ENCODE measurements at regions not wholly inside any gene's neighbourhood (a gene's known extent, or its start where the extent isn't known, plus 50 kb on each side); places are given as distances from the start of the nearest gene placed in this dataset.

- no peak overlapping the region for H3K27ac ChIP-seq
- TF ChIP-seq CTCF (IDR thresholded peaks at IDR 0.05) (no peak), ZFX (IDR thresholded peaks at IDR 0.05; ENCODE audit: borderline replicate concordance) (no peak)
Observed at GRCh38 chr2:103734911-103735310, 973.1 kb downstream of the TMEM182 start.

- TF ChIP-seq CTCF (IDR thresholded peaks at IDR 0.05) (no peak), ZFX (IDR thresholded peaks at IDR 0.05; ENCODE audit: borderline replicate concordance) (no peak)
- no peak overlapping the region for H3K27ac ChIP-seq
Observed at GRCh38 chr2:103738108-103738507, 976.3 kb downstream of the TMEM182 start.

- H3K27ac ChIP-seq: no peak overlapping the region
Observed at GRCh38 chr2:103738606-103739005, 976.8 kb downstream of the TMEM182 start.

GRCh38 chr2:103739186-103739585 is 977.4 kb downstream of the TMEM182 start:
- H3K27ac ChIP-seq: no peak overlapping the region
- TF ChIP-seq ZFX (IDR thresholded peaks at IDR 0.05; ENCODE audit: borderline replicate concordance) (no peak), CTCF (IDR thresholded peaks at IDR 0.05) (no peak)

More at GRCh38 chr2:103738606-103739005, 976.8 kb downstream of the TMEM182 start:
- no peak for TF ChIP-seq CTCF (IDR thresholded peaks at IDR 0.05)
- TF ChIP-seq ZFX (IDR thresholded peaks at IDR 0.05; ENCODE audit: borderline replicate concordance): no peak

GRCh38 chr2:103739921-103740320 is 978.1 kb downstream of the TMEM182 start:
- no peak overlapping the region for H3K27ac ChIP-seq
- TF ChIP-seq CTCF (IDR thresholded peaks at IDR 0.05): no peak
- no peak for TF ChIP-seq ZFX (IDR thresholded peaks at IDR 0.05; ENCODE audit: borderline replicate concordance)

- TF ChIP-seq CTCF (IDR thresholded peaks at IDR 0.05) (no peak), ZFX (IDR thresholded peaks at IDR 0.05; ENCODE audit: borderline replicate concordance) (no peak)
- no peak overlapping the region for H3K27ac ChIP-seq
Observed at GRCh38 chr2:103740631-103741030, 978.8 kb downstream of the TMEM182 start.

- H3K27ac ChIP-seq: no peak overlapping the region
- TF ChIP-seq CTCF (IDR thresholded peaks at IDR 0.05) (no peak), ZFX (IDR thresholded peaks at IDR 0.05; ENCODE audit: borderline replicate concordance) (no peak)
Observed at GRCh38 chr2:103743195-103743594, 981.4 kb downstream of the TMEM182 start.

Measured in 22Rv1 (cell line).